HG02798 (cell line): ENCODE measurements at regions not wholly inside any gene's neighbourhood (a gene's known extent, or its start where the extent isn't known, plus 50 kb on each side); places are given as distances from the start of the nearest gene placed in this dataset.

Experiments used
- ATAC-seq: cut with Tn5 transposase; IDR thresholded peaks from one replicate; pipeline ENCODE4 v1.9.1; 2021; ENCODE audit warnings: mild to moderate bottlenecking; ENCODE audit not compliant: unreplicated experiment, poor library complexity

DNA sequence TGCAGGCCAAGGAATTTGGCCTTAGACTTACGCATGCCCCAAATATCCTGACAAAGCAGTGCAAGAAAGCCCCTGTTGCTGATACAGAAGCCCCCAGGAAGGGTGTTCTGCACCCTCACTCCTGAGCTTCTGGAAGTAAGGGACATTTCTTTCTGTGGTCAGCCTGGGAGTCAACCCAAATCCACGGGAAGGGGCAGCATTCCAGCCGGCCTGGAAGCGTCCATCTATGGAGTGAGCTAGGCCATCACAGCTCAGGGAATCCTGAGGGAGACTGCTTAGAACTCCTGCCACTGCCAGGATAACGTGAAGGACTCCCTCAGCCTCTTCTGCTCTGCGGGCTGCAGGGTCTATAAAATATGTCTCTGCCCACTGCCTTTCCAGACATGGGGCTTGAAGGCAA lies 173.9 kb downstream of the ANAPC1 start:
- ATAC-seq: no peak

DNA sequence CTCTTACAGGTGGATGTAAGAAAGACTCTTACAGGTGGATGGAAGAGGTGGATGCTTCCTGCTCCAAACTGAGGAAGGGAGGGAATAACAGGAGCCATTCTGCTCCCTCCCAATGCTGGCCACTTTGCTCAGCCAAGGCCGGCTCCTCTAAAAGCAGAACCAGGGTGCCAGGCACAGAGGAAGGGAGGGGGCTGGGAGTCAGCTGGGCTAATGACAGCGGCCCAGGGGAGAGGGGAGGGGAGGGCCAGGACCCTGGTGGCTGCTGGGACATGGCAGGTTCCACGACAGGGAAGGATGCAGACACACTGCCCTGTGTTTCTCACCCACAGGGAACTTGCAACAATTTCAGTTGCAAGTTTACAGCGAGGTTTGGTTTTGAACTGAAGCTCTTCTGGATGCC lies 173.4 kb downstream of the ANAPC1 start:
- ATAC-seq: no peak

- no peak for ATAC-seq
These were observed 172.7 kb downstream of the ANAPC1 start for GRCh38 chr2:111711270-111711669.

DNA sequence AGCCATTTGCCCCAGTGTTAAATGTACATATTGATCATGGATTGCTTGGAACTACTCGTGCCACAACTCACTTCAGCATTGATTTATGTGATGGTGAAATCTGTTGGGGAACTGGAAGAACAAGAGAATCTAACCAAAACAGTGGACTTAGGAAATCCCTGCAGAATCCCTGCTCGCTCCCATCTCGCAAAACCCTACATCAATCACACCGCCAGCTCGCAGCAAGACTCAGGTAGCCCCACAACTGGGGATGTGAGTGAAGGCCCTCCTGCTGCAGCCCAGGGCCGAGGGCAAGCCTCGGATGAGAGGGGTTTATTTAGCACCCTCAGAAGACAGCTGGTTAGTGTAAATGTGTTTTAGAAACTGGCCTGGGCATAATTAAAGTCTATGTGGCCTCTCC lies 171.6 kb downstream of the ANAPC1 start:
- no peak for ATAC-seq

GRCh38 chr2:111712940-111713515 lies 171.0 kb downstream of the ANAPC1 start:
- ATAC-seq: no peak

- ATAC-seq: no peak
These were observed 167.7 kb downstream of the ANAPC1 start for GRCh38 chr2:111715987-111716904.

DNA sequence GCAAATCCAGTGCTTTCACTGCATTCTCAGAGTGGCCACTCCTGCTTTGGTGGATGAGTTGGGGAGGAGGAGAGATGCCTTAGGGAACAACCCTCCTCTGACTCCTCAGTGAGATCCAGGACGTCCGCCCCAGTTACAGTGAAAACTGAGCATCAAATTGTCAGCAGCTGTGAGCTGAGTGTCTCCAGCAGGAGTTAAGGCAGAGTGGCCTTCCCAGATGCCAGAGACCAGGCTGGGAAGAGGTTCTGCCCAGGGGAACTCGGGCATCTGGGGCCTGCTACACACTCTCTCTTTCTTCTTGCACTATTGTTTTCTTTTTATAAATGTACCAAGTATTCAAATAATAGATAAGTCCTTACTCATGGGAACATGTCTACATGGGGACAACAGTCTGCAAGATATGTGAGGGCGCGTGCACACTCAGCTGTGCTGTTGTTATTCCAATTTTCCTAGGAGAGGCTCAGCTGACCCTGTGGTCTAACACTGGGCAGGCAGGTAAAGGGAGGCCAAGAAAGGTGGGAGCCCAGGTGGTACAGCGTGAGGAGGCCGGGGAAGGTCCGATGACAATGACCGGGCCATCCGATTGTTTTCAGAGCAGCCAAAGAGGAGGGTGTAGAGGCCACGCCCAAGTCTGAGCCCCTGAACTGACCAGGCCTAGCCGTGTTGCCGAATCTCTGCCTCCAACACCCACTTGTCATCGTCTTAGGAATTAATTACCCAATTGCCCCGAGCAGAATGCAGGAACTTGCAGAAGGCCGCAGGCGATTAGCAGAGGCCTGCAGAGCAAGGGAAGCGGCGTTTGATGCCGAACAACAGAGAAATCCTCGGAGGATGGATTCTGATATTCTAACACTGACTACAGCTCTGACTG lies 166.9 kb downstream of the ANAPC1 start:
- ATAC-seq: no peak
